ENCODE measurements at regions not wholly inside any gene's neighbourhood (a gene's known extent, or its start where the extent isn't known, plus 50 kb on each side); places are given as distances from the start of the nearest gene placed in this dataset.

DNA sequence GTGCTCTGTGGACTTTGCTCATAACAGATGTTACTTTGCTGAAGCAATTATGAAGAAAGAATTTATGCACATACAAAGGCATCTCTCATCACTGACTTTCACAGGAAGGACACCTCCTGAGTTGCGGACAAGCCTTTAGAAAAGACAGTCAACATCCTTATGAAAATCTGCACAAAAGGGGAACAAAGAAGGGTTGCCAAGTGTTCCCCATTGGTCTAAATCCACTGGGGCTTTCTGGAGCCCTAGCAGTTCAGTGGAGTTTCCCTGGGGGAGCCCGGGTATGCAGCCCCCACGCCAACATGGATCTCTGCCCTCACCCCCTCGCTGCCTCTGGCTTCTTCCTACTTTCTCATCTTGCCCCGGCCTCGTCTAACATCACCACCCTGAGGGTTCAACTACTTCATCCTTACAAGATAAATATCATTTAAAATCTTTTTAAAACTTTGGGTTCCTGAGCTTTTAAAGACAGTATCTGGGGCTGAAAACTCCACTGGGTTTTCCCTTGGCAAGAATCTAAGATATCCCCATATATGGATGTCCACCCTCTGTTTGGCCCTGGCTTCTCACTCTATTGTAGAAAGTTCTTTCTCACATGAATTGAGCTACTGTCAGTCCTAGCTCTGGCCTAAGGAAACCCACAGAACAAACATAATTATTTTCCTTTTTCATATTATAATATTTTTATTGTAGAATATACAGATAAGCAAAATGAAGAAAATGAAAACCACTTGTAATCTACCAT lies 207.9 kb upstream of the RGMA start:
- TF ChIP-seq, protein P1, sequence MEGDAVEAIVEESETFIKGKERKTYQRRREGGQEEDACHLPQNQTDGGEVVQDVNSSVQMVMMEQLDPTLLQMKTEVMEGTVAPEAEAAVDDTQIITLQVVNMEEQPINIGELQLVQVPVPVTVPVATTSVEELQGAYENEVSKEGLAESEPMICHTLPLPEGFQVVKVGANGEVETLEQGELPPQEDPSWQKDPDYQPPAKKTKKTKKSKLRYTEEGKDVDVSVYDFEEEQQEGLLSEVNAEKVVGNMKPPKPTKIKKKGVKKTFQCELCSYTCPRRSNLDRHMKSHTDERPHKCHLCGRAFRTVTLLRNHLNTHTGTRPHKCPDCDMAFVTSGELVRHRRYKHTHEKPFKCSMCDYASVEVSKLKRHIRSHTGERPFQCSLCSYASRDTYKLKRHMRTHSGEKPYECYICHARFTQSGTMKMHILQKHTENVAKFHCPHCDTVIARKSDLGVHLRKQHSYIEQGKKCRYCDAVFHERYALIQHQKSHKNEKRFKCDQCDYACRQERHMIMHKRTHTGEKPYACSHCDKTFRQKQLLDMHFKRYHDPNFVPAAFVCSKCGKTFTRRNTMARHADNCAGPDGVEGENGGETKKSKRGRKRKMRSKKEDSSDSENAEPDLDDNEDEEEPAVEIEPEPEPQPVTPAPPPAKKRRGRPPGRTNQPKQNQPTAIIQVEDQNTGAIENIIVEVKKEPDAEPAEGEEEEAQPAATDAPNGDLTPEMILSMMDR (IDR thresholded peaks at IDR 0.05) = no peak
- no peak for TF ChIP-seq POLR2A (IDR thresholded peaks at IDR 0.05)
